Activated CD4-positive, alpha-beta T cell treated with anti-CD3 and anti-CD28 coated beads for 48 hours (primary cell): ENCODE measurements at regions not wholly inside any gene's neighbourhood (a gene's known extent, or its start where the extent isn't known, plus 50 kb on each side); places are given as distances from the start of the nearest gene placed in this dataset.

ENCODE experiments used
- DNase-seq: peaks from one replicate; pipeline ENCODE4 v3.0.0-alpha.2; 2020

DNA sequence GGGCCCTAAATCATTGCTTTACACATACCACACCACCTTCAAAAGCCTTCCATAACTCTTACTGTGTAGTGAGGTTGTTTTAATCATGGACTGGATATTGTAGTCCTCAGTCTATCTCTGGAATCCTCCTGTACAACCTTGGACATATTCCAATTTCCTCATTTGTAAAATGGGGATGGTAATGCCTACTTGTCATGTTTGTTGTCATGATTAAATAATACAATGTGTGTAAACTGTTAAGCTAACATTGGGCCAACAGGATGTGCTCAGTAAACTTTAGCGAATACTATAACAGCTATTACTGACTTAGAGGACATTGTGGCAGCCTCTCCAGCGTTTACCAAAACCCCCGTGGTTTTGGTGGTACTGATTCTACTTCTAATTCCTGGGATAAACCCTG lies 74.7 kb upstream of the PTPRM start:
- DNase-seq = no peak

DNA sequence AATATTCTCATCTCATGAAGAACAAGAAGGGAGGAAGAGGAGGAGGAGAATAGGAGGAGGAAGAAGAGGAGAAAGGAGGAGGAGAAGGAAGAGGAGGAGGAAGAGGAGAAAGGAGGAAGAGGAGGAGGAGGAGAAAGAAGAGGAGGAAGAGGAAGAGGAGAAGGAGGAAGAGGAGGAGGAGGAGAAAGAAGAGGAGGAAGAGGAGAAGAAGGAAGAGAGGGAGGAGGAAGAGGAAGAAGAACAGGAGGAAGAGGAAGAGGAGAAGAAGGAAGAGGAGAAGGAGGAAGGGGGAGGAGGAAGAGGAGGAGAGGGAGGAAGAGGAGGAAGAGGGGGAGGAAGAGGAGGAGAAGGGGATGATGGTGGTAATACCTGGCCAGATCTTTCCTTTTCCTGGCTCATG lies 70.0 kb upstream of the PTPRM start:
- DNase-seq = no peak

DNA sequence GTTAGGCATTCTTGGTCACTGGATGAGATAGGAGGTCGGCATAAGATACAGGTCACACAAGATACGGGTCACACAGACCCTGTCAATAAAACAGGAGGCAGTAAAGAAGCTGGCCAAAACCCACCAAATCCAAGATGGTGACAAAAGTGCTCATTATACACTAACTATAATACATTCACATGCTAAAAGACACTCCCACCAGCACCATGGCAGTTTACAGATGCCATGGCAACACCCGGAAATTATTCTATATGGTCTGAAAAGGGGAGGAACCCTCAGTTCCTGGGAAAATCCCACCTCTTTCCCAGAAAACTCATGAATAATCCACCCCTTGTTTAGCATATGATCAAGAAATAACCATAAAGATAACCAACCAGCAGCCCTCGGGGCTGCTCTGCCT lies 56.0 kb upstream of the PTPRM start:
- DNase-seq = no peak

DNA sequence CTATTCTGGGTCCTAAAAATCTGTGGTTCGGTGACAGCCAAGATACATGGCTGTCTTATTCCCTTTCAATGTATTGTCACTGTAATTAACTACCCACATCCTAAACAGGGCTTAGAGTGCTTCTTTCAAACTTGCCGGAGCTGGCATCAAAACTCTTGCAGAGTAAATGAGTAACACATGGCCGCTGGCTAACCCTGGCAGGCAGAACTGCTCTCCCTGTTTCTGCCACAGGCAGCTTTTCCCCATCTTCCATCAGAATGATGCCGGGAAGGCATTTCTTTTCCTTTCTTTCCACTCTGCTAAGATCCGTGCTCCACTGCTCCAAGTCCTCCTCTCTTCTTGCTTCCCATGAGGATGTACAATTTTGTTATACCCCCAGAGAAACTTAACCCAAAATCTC lies 54.8 kb upstream of the PTPRM start:
- no peak for DNase-seq

DNA sequence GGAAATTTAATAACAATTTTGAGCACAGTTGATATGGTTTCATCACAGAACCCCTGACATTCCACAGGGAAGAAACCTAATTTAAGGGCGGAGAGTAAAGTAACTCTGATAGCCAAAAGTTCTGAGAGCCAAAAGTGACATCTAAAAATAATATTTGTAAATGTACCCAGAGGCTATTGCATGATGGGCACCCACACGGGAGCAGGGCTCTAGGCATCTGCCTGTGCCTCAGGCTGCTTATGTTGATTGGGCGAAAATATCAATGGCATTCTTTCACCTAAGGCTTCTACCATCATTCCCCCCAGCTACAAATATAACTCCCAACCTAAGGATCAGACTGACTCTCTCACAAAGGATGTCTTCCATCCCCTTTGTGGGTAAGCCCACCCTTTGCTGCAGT lies 54.1 kb upstream of the PTPRM start:
- DNase-seq = no peak

DNA sequence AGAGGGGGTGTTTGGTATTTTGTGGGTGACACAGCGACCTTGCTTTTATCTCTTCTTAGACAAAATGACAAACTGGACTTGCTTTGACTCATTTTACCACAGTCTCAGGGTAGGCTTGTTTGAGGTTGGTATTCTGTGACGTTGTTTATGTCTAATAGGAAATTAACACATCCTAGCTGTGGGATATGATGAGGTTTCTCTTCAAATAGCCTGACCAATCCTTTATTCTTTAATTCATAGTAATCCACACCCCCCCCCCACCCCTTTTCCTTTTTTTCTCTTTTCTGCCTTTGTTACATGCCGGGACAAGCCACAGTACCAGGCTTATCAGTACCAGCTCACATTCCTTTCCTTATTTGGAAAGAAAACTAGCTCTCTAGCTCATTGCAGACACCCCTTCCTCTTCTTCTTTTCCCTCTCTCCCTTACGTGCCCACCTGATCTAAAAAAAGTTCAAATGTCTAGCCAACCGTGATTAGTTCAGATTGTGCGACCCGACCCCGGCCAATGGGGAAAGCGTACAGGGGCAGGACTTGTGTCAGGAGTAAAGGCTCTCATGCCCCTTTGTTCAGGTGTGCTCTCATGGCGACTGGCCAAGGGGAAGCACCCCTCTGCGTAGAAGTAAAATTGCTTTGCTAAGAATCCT lies 52.2 kb upstream of the PTPRM start:
- no peak for DNase-seq

DNA sequence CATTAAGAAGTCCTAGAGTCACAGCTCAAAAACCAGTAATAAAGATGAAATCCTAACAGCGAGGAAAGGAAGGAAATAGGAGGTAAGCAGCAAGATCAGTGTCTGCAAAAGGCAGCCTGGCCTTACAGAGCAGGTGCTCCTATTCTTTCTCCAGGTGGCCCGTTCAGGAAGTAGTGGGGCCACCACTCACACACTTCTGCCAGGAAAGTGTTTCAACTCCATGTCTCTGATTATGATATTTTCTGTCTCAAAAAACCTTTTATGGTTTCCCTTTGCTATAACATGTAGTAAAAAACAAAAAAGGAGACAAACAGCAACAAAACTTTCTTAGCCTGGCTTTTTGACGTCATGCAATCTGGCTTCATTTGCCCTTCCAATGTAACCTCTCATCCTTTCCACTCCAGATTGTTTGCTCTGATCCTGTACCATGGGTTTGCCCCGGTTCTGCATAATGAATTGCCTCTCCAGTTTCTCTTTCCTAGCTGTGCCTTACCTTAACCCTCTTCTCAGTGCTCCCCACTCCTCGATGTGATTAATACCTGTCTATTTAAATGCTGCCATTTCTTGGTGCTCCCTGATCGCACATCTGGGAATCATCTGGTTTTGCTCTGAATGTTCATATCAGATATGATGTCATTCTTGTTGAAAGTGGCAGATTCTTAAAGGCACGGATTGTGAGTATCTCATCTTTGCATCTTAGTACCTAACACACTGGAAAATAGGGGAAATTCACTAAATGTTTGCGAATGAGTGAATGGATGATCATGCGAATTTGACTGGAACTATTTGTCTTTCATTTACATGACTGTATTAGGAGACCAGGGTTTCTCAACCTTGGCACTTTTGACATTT lies 50.6 kb upstream of the PTPRM start:
- DNase-seq = no peak
